Subcutaneous abdominal adipose tissue (tissue), 5 donors: ENCODE measurements at regions not wholly inside any gene's neighbourhood (a gene's known extent, or its start where the extent isn't known, plus 50 kb on each side); places are given as distances from the start of the nearest gene placed in this dataset.

Source experiments
- H3K27ac ChIP-seq: one replicate; pipeline ENCODE4 v1.7.0; 2013; ENCODE audit warnings: low read depth, mild to moderate bottlenecking, inconsistent platforms, low read length, moderate library complexity
- H3K27me3 ChIP-seq, 5 donors: one replicate each; pipeline ENCODE4 v1.7.0; 2013; ENCODE audit warnings: low read length in 5 of 5, inconsistent platforms in 1 of 5; ENCODE audit not compliant: control insufficient read depth in 5 of 5, insufficient read depth in 4 of 5
- H3K36me3 ChIP-seq, 5 donors: one replicate each; pipeline ENCODE4 v1.7.0; 2013; ENCODE audit warnings: low read length in 5 of 5; ENCODE audit not compliant: control insufficient read depth in 5 of 5, insufficient read depth in 5 of 5
- H3K4me1 ChIP-seq, 5 donors: one replicate each; pipeline ENCODE4 v1.7.0; 2013; ENCODE audit warnings: low read length in 5 of 5, mild to moderate bottlenecking in 3 of 5, moderate library complexity in 1 of 5; ENCODE audit not compliant: control insufficient read depth in 5 of 5, insufficient read depth in 5 of 5
- H3K4me3 ChIP-seq, 5 donors: one replicate each; pipeline ENCODE4 v1.7.0; 2013; ENCODE audit warnings: low read length in 5 of 5, low read depth in 1 of 5
- H3K9ac ChIP-seq, 5 donors: one replicate each; pipeline ENCODE4 v1.7.0; 2013; ENCODE audit warnings: low read length in 5 of 5, mild to moderate bottlenecking in 4 of 5, moderate library complexity in 3 of 5
- H3K9me3 ChIP-seq, 5 donors: one replicate each; pipeline ENCODE4 v1.7.0; 2013; ENCODE audit warnings: low read length in 5 of 5; ENCODE audit not compliant: control insufficient read depth in 5 of 5
- donor health status: healthy.
- donor health status: healthy.
- donor health status: healthy.
- donor health status: healthy.
- donor health status: healthy.

DNA sequence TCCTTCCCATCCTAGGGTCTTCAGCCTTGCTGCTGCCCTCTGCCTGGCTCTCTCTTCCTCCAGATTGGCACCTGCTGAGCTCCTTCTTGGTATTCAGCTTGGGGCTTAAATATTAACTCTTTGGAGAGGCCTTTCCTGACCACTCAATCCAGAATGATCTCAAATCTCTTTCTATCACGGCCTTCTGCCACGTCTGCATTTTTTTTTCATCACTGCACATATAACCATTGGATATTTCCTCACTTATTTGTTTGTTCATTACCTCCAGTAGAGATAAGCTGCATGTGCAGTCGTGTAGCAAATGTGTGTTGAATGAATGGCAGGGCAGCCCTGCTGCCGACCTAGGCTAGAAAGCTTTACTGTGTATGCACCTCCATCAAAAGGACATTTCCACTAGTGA lies 51.6 kb upstream of the MPP7 start:
- H3K9ac ChIP-seq = no peak overlapping the region
- no peak overlapping the region for H3K27ac ChIP-seq
- H3K4me1 ChIP-seq = peaks cover 0 to 4% (median 0%) of the 10 kb centered on the region in 5 donors
- no peaks in the 10 kb centered on the region for H3K36me3 ChIP-seq
- no peak overlapping the region for H3K4me3 ChIP-seq
- no peaks in the 10 kb centered on the region for H3K27me3 ChIP-seq
- H3K9me3 ChIP-seq = no peaks in the 10 kb centered on the region

DNA sequence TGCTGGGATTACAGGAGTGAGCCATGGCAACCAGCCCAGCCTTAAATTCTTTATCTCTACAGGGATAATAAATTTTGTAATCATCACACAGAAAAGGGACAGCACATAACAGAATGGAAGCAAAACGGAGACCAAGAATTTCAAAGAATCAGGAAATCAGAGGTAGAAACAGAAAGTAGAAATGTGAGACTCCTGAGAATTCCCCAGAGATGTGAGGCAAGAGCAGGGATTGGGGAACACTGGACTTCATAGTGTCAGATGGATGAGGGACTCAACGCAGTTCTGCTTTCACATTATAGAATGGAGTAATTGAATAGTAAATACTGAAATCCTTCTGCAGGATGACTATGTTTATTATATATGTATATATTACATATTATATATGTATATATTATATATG lies 52.5 kb upstream of the MPP7 start:
- Histone ChIP-seq H3K27me3 (no peaks in the 10 kb centered on the region), H3K9ac (no peak overlapping the region), H3K27ac (no peak overlapping the region), H3K9me3 (no peaks in the 10 kb centered on the region), H3K36me3 (no peaks in the 10 kb centered on the region), H3K4me1 (peaks cover 0 to 4% (median 0%) of the 10 kb centered on the region in 5 donors), H3K4me3 (no peak overlapping the region)

DNA sequence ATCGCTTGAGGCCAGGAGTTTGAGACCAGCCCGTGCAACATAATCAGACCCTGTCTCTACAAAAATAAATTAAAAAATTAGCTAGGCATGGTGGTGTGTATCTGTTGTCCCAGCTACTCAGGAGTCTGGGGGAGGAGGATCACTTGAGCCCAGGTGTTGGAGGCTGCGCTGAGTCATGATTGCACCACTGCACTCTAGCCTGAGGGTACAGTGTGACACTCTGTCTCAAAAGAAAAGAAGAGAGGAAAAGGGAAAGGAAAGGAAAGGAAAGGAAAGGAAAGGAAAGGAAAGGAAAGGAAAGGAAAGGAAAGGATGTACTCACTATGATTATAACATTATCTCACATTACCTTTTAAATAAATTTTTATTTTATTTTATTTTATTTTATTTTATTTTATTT lies 56.5 kb upstream of the MPP7 start:
- no peak overlapping the region for H3K27ac ChIP-seq
- H3K9ac ChIP-seq = no peak overlapping the region
- no peaks in the 10 kb centered on the region for H3K36me3 ChIP-seq
- H3K9me3 ChIP-seq = no peaks in the 10 kb centered on the region
- no peak overlapping the region for H3K4me3 ChIP-seq
- peaks cover 0 to 4% (median 0%) of the 10 kb centered on the region in 5 donors for H3K4me1 ChIP-seq
- no peaks in the 10 kb centered on the region for H3K27me3 ChIP-seq

DNA sequence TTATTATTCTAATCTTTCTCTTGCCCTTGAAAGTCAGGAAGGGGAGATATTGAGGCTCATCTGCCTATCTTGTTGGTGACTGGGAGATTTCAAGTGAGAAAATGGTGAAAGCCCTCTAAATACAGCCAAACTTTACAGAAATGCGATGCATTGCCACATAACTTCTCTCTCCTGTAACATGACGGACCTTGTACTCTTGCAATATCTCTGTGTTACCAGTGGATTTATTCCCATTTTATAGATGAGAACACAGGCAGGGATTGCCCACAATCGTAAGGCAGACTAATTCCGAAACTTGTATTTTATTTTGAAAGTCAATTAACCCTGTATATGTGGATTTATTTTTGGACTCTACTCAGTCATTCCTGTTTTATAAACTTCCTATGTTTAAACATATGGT lies 57.3 kb upstream of the MPP7 start:
- no peak overlapping the region for H3K9ac ChIP-seq
- no peaks in the 10 kb centered on the region for H3K36me3 ChIP-seq
- no peaks in the 10 kb centered on the region for H3K9me3 ChIP-seq
- H3K27ac ChIP-seq = no peak overlapping the region
- H3K4me1 ChIP-seq = peaks cover 0 to 4% (median 0%) of the 10 kb centered on the region in 5 donors
- no peaks in the 10 kb centered on the region for H3K27me3 ChIP-seq
- no peak overlapping the region for H3K4me3 ChIP-seq

DNA sequence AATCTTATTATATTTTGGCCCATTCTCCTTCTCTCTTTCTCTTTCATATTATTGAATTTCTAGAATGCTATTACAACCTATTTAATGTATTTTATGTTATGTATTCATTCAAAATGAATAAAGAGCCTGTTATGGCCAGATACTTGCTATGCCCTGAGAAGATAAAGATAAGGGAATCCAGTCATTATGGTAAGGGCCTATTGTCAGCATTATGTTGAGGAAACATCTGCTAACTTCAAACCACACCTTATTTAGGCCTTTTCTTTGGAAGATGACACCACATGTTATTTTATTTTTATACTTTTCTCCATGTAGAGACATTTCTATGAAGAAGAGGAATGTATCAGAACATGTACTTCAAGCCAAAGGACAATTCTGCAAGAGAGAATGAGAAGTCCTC lies 60.5 kb upstream of the MPP7 start:
- H3K4me3 ChIP-seq = no peak overlapping the region
- no peaks in the 10 kb centered on the region for H3K36me3 ChIP-seq
- no peaks in the 10 kb centered on the region for H3K27me3 ChIP-seq
- no peak overlapping the region for H3K27ac ChIP-seq
- no peak overlapping the region for H3K9ac ChIP-seq
- H3K4me1 ChIP-seq = peaks cover 0 to 10% (median 7%) of the 10 kb centered on the region in 5 donors
- no peaks in the 10 kb centered on the region for H3K9me3 ChIP-seq

DNA sequence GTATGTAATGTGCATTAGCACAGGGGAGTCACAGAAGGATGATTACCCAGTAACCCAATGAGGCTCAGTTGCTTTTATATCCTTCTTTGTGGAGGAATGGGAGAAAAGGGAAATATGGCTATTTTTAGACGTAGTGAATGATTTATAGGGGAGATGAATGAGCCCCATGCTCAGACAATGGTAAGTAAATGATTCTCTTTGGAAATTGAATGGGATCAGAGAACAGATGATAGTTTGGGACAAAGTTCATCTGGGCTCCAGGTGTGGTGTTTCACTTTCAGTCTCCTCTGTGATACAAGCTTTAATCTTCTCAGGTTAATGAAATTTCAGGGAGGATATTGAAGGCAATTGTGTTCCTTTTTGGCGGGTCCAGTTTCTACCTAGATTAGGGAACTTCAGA lies 63.0 kb upstream of the MPP7 start:
- H3K27ac ChIP-seq = no peak overlapping the region

DNA sequence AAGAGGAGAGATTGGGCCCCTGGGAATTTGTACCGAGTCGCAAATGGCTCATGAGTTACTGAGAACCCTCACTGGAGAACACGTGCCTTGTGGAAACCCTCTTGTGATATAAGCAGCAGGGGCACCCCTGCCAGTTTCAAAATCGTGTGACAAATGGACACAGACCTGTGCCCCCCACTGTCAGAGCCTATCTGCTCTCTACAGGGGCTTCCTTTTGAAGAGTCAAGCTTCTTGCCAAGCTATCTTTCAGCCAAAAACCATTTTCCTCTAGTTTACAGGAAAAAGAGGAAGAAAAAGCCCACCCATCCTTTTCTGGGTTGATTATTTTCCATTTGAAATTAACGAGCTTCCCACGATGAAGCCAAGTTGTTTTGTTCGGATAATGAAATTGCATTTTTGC lies 64.1 kb upstream of the MPP7 start:
- Histone ChIP-seq H3K27ac (no peak overlapping the region), H3K4me3 (peak overlapping the region in 3 of 5 donors; percentile 32 to 40 (median 35)), H3K9me3 (no peaks in the 10 kb centered on the region), H3K36me3 (no peaks in the 10 kb centered on the region), H3K27me3 (no peaks in the 10 kb centered on the region), H3K9ac (peak overlapping the region in 1 of 5 donors; percentile 10), H3K4me1 (peaks cover 0 to 10% (median 7%) of the 10 kb centered on the region in 5 donors)

More for the DNA sequence above, 63.0 kb upstream of the MPP7 start:
- Histone ChIP-seq H3K4me3 (no peak overlapping the region), H3K36me3 (no peaks in the 10 kb centered on the region), H3K9ac (no peak overlapping the region), H3K9me3 (no peaks in the 10 kb centered on the region), H3K4me1 (peaks cover 0 to 10% (median 7%) of the 10 kb centered on the region in 5 donors), H3K27me3 (no peaks in the 10 kb centered on the region)

DNA sequence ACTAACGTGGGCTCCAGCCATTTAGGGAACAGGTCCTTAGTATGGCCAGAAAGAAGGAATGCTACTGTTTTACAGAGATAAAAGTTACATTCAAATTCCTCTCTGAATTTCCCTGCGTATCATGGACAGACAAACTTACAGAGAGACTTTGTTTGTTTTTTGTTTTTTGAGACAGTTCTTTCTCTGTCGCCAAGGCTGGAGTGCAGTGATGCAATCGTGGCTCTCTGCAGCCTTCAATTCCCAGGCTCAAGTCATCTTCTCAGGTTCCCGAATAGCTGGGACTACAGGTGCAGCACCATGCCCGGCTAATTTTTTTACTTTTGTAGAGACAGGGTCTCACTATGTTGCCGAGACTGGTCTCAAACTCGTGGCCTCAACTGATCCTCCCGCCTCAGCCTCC lies 64.5 kb upstream of the MPP7 start:
- H3K27me3 ChIP-seq = no peaks in the 10 kb centered on the region
- no peak overlapping the region for H3K27ac ChIP-seq
- H3K4me3 ChIP-seq = peak overlapping the region in 3 of 5 donors; percentile 32 to 40 (median 35)
- peak overlapping the region in 1 of 5 donors; percentile 15 for H3K9ac ChIP-seq
- no peaks in the 10 kb centered on the region for H3K9me3 ChIP-seq
- no peaks in the 10 kb centered on the region for H3K36me3 ChIP-seq
- peaks cover 0 to 10% (median 7%) of the 10 kb centered on the region in 5 donors for H3K4me1 ChIP-seq

DNA sequence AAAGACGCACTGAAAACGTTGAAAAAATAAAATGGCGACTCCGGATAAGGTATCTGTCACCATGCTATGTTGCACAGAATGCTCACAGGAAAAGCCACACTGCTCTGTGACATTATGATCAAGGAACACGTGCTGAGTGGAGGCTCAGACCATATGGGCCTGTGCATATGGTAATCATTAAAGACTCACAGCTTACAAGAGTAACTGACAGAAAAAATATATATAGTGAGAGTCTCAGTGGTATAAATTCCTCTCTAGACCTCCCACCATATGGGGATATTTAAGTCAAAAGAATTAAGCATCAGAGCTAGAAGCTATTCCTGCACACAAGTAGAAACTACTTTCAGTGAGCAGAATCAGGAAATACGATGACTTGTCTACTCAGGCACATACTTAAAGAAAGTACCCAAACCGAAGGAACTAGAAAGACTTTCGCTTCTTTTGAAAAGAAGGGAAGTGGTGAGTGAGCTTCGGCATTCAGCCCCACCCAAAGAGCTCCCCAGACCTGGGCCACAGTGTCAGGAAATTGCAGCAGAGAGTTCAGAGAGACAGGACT lies 65.1 kb upstream of the MPP7 start:
- H3K27me3 ChIP-seq = no peaks in the 10 kb centered on the region
- H3K27ac ChIP-seq = no peak overlapping the region
- H3K36me3 ChIP-seq = no peaks in the 10 kb centered on the region
- H3K4me1 ChIP-seq = peaks cover 0 to 10% (median 7%) of the 10 kb centered on the region in 5 donors
- no peak overlapping the region for H3K9ac ChIP-seq
- no peak overlapping the region for H3K4me3 ChIP-seq
- no peaks in the 10 kb centered on the region for H3K9me3 ChIP-seq

DNA sequence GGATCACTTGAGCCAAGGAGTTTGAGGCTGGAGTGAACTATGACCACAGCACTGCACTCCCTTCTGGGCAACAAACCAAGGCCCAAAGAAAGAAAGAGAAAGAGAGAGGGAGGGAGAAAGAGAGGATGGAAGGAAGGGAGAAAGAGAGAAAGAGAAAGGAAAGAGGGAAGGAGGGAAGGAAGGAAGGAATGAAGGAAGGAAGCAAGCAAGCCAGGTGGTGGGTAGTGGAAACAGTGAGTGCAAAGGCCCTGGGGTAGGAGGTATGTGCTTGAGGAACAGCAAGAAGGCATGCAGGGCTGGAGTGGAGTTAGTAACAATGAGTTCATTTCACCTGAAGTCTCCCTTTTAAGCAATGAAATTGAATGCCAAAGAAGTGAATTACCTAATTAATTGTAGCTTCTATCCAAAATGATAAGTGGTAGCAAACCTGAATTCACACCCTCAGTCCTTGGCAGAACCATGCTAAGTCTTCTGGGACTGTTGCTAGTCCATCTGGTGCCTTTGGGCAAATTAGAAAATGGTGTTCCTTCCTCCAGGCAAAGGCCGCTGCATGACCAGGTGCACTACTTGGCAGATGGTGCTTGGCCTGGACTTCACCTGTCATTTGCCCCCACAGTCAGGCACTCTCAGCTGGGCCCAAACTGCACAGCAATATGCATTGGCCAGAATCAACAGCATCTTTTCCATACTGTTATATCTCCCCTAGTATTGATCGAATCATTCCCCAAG lies 67.4 kb upstream of the MPP7 start:
- no peaks in the 10 kb centered on the region for H3K27me3 ChIP-seq
- H3K4me1 ChIP-seq = peaks cover 0 to 10% (median 7%) of the 10 kb centered on the region in 5 donors
- no peak overlapping the region for H3K9ac ChIP-seq
- no peak overlapping the region for H3K27ac ChIP-seq
- H3K9me3 ChIP-seq = no peaks in the 10 kb centered on the region
- no peaks in the 10 kb centered on the region for H3K36me3 ChIP-seq
- no peak overlapping the region for H3K4me3 ChIP-seq
